ENCODE measurements at regions not wholly inside any gene's neighbourhood (a gene's known extent, or its start where the extent isn't known, plus 50 kb on each side); places are given as distances from the start of the nearest gene placed in this dataset.

DNA sequence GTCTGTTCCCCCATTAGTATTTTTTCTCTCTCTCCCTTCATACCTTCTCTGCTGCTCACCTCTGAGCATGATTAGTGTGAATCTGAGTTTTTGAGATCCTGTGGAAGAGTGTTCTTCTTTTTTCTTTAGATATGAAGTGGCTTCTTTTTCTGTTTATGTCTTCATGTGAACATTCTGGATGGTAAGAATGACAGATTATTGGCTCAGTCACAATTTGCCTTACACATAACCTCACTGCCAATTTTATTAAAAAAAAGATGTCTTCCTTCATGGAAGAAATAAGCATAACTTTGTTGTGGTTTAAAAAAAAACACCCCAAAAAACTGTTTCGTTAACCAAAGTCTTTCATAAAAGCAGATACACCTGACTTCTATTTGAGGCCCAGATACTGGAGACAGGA lies 539.1 kb downstream of the PLCL1 start:
- Histone ChIP-seq H3K27ac (no peak overlapping the region), H3K4me3 (no peak overlapping the region), H3K9ac (ENCODE audit: insufficient read length) (no peak overlapping the region), H3K36me3 (ENCODE audit: insufficient read depth, low read length) (no peaks in the 10 kb centered on the region), H3K9me3 (ENCODE audit: low read depth, low read length) (no peaks in the 10 kb centered on the region)
- DNase-seq (ENCODE audit: low read depth, low spot score), result no peak
- TF ChIP-seq FOXP2 (optimal IDR thresholded peaks at IDR 0.05; ENCODE audit: control extremely low read depth, extremely low read length, insufficient read depth), result no peak
- TF ChIP-seq POLR2AphosphoS5 (IDR thresholded peaks at IDR 0.05; ENCODE audit: borderline replicate concordance, low read depth, low read length), result no peak
- no peak for TF ChIP-seq EZH2 (IDR thresholded peaks at IDR 0.05)

DNA sequence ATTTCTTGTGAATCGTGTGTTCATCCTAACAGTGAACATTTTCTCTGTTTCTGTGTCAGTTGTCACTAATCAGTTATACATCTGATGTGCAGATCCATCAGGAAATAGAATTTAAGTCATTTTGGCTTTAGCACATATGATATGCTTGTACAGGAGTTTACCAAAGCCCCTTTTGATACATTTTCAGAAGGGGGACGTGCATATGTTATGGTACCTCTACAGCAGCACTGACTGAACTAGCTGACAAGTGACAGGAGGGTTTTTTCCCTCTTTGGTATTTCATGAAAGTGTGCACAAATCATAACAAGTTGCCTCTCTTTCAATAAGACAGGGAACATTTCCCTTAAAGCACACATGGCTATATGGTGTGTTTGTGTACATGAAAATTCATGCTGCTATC lies 536.5 kb downstream of the PLCL1 start:
- Histone ChIP-seq H3K4me3 (no peak overlapping the region), H3K36me3 (ENCODE audit: insufficient read depth, low read length) (no peaks in the 10 kb centered on the region), H3K27ac (no peak overlapping the region), H3K9me3 (ENCODE audit: low read depth, low read length) (no peaks in the 10 kb centered on the region), H3K9ac (ENCODE audit: insufficient read length) (no peak overlapping the region)
- TF ChIP-seq POLR2AphosphoS5 (IDR thresholded peaks at IDR 0.05; ENCODE audit: borderline replicate concordance, low read depth, low read length) (no peak), FOXP2 (optimal IDR thresholded peaks at IDR 0.05; ENCODE audit: control extremely low read depth, extremely low read length, insufficient read depth) (no peak), EZH2 (IDR thresholded peaks at IDR 0.05) (no peak)
- no peak for DNase-seq (ENCODE audit: low read depth, low spot score)

DNA sequence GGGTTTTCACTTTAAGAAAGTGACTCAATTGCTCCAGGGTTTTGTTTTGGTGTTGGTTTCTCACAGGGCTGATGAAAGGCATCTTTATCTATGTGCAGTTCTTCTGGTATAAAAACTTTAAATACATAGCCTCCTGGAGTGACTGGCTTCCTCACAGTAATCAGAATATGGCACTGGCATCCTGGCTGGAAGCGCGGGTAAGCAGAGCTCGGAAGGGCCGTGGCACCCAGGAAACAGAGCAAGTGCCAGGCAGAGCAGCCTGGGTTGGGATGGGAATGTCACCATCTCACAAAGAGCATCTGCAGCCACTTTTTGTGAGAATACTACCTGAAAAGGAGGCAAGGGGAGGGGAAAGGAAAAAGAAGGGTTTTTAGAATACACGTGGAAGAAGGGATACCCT lies 534.7 kb downstream of the PLCL1 start:
- DNase-seq (ENCODE audit: low read depth, low spot score), result no peak
- Histone ChIP-seq H3K9ac (ENCODE audit: insufficient read length) (no peak overlapping the region), H3K36me3 (ENCODE audit: insufficient read depth, low read length) (no peaks in the 10 kb centered on the region), H3K4me3 (no peak overlapping the region), H3K9me3 (ENCODE audit: low read depth, low read length) (no peaks in the 10 kb centered on the region), H3K27ac (no peak overlapping the region)
- TF ChIP-seq EZH2 (IDR thresholded peaks at IDR 0.05) (no peak), POLR2AphosphoS5 (IDR thresholded peaks at IDR 0.05; ENCODE audit: borderline replicate concordance, low read depth, low read length) (no peak), FOXP2 (optimal IDR thresholded peaks at IDR 0.05; ENCODE audit: control extremely low read depth, extremely low read length, insufficient read depth) (no peak)

DNA sequence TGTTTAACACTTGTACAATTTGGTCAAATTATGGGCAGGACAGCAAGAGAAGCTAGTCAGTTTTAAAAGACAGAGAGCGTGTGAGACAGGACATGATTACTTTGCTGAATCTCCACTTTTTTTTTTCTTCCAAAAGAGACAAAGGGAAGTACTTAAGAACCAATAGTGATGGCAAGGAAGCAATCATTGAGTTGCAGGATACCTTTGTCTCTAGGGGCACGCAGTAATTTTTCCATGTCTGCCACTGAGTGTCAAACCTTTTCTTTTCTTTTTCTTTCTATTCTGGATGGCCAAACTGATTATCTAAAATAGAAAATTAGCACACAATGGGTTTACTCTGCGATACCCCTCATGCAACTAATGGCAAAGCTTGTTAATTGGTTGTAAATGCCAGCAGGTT lies 533.0 kb downstream of the PLCL1 start:
- DNase-seq (ENCODE audit: low read depth, low spot score), result no peak
- Histone ChIP-seq H3K4me3 (peak overlapping the region; percentile 12), H3K9me3 (ENCODE audit: low read depth, low read length) (no peaks in the 10 kb centered on the region), H3K36me3 (ENCODE audit: insufficient read depth, low read length) (no peaks in the 10 kb centered on the region), H3K9ac (ENCODE audit: insufficient read length) (no peak overlapping the region), H3K27ac (no peak overlapping the region)
- TF ChIP-seq EZH2 (IDR thresholded peaks at IDR 0.05), result no peak
- no peak for TF ChIP-seq FOXP2 (optimal IDR thresholded peaks at IDR 0.05; ENCODE audit: control extremely low read depth, extremely low read length, insufficient read depth)
- no peak for TF ChIP-seq POLR2AphosphoS5 (IDR thresholded peaks at IDR 0.05; ENCODE audit: borderline replicate concordance, low read depth, low read length)

DNA sequence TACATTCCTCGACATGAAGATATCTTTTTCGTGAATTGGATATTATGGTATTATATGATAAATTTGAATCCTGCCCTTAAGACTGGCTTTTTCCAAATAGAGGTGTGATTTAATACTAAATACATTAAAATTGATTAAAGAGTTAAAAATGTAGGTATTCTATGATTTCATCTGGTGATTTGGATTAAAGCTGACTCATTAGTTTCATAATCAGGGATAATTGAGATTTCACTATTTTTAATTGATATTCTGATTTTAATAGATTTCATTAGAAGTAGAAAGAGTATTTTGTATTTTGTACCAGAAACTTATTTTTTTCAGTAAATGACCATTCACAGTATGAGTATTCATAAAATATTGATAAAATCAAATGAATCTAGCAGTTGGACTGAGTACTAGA lies 524.1 kb downstream of the PLCL1 start:
- no peak overlapping the region for H3K27ac ChIP-seq
- no peaks in the 10 kb centered on the region for H3K36me3 ChIP-seq (ENCODE audit: insufficient read depth, low read length)
- no peak overlapping the region for H3K9ac ChIP-seq (ENCODE audit: insufficient read length)
- DNase-seq (ENCODE audit: low read depth, low spot score), result no peak
- TF ChIP-seq POLR2AphosphoS5 (IDR thresholded peaks at IDR 0.05; ENCODE audit: borderline replicate concordance, low read depth, low read length), result no peak
- TF ChIP-seq FOXP2 (optimal IDR thresholded peaks at IDR 0.05; ENCODE audit: control extremely low read depth, extremely low read length, insufficient read depth), result no peak
- no peak for TF ChIP-seq EZH2 (IDR thresholded peaks at IDR 0.05)
- H3K4me3 ChIP-seq, result no peak overlapping the region
- no peaks in the 10 kb centered on the region for H3K9me3 ChIP-seq (ENCODE audit: low read depth, low read length)

DNA sequence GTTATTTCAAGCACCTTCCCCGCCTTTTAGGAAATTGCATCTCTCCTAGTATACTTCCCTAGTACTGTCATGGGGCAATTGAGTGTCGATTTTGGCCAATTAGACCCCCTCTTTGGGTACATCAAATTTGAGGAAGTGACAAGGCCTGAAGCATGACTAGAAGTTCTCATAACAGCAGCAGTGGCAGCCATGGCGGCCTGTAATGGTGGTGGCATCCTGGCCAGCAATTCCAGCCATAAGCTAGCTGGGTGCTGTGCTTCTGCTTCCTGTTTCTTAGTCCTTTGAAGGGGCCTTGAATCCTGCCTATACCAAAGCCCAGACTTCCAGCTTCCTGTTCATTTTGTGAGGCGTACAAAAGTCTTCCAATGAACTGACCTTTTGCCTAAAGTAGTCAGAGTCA lies 523.1 kb downstream of the PLCL1 start:
- H3K9ac ChIP-seq (ENCODE audit: insufficient read length), result no peak overlapping the region
- no peaks in the 10 kb centered on the region for H3K36me3 ChIP-seq (ENCODE audit: insufficient read depth, low read length)
- H3K27ac ChIP-seq, result no peak overlapping the region
- no peaks in the 10 kb centered on the region for H3K9me3 ChIP-seq (ENCODE audit: low read depth, low read length)
- TF ChIP-seq POLR2AphosphoS5 (IDR thresholded peaks at IDR 0.05; ENCODE audit: borderline replicate concordance, low read depth, low read length), result no peak
- no peak for TF ChIP-seq FOXP2 (optimal IDR thresholded peaks at IDR 0.05; ENCODE audit: control extremely low read depth, extremely low read length, insufficient read depth)
- TF ChIP-seq EZH2 (IDR thresholded peaks at IDR 0.05), result no peak
- no peak for DNase-seq (ENCODE audit: low read depth, low spot score)
- no peak overlapping the region for H3K4me3 ChIP-seq

DNA sequence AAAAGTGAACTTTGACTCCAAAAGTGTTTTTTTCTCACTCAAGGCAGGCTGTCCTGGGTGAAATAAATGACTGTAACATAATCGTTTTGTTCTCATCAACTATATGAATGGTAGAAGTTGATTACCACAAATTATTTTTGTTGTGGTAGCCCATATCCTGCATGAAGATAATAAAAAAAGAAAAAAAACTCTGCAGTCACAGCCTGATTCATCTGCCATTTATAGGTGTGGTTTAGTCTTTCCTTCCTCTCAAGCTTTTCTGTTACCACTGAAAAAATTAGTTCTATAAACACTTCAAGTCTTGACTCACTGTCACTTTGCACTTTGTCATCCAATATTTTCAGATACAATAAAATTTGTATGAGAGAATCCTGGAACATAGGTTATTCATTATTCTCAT lies 522.0 kb downstream of the PLCL1 start:
- Histone ChIP-seq H3K9me3 (ENCODE audit: low read depth, low read length) (no peaks in the 10 kb centered on the region), H3K9ac (ENCODE audit: insufficient read length) (no peak overlapping the region), H3K36me3 (ENCODE audit: insufficient read depth, low read length) (no peaks in the 10 kb centered on the region), H3K4me3 (no peak overlapping the region), H3K27ac (no peak overlapping the region)
- no peak for DNase-seq (ENCODE audit: low read depth, low spot score)
- no peak for TF ChIP-seq FOXP2 (optimal IDR thresholded peaks at IDR 0.05; ENCODE audit: control extremely low read depth, extremely low read length, insufficient read depth)
- TF ChIP-seq EZH2 (IDR thresholded peaks at IDR 0.05), result no peak
- no peak for TF ChIP-seq POLR2AphosphoS5 (IDR thresholded peaks at IDR 0.05; ENCODE audit: borderline replicate concordance, low read depth, low read length)

DNA sequence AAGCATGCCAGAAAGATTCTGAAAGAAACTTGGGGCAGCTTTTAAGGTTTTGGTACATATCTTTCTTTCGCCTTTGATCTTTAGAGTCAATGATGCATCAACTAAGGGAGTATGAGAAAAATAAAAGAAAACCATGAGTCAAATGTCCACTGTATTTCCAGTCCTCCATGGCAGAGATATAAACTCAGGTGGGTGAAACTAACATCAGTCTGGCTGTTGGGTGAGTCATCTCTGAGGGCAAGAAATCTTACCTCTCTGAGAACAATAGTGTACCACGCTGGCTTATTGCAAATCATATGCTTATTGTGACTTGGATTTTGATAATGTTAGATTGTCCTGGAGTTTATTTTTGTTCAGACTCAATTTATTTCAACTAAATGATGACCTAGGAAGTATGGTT lies 521.0 kb downstream of the PLCL1 start:
- H3K27ac ChIP-seq, result no peak overlapping the region
- no peak for DNase-seq (ENCODE audit: low read depth, low spot score)
- H3K4me3 ChIP-seq, result no peak overlapping the region
- TF ChIP-seq POLR2AphosphoS5 (IDR thresholded peaks at IDR 0.05; ENCODE audit: borderline replicate concordance, low read depth, low read length) (no peak), EZH2 (IDR thresholded peaks at IDR 0.05) (no peak), FOXP2 (optimal IDR thresholded peaks at IDR 0.05; ENCODE audit: control extremely low read depth, extremely low read length, insufficient read depth) (no peak)
- H3K9me3 ChIP-seq (ENCODE audit: low read depth, low read length), result no peaks in the 10 kb centered on the region
- H3K36me3 ChIP-seq (ENCODE audit: insufficient read depth, low read length), result no peaks in the 10 kb centered on the region
- no peak overlapping the region for H3K9ac ChIP-seq (ENCODE audit: insufficient read length)

DNA sequence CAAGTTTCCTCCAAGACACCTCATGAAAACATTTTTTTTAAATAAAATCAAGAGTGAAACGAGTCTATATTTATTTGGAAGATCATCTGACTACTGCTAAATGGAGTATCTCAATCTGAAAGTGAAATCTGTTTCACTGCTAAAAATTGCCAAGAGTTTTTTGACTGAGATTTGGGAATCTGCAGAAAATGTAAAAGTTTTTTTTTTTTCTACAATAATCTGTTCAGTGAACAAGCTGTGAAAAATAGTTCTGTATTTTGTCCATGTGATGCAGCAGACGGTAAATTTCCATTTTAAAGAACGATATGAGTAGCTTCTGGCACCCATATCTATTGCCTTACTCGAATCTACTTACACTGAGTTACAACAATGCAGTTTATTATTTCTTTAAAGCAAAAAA lies 519.7 kb downstream of the PLCL1 start:
- no peak for TF ChIP-seq EZH2 (IDR thresholded peaks at IDR 0.05)
- TF ChIP-seq POLR2AphosphoS5 (IDR thresholded peaks at IDR 0.05; ENCODE audit: borderline replicate concordance, low read depth, low read length), result no peak
- no peak for TF ChIP-seq FOXP2 (optimal IDR thresholded peaks at IDR 0.05; ENCODE audit: control extremely low read depth, extremely low read length, insufficient read depth)
- no peak overlapping the region for H3K4me3 ChIP-seq
- no peaks in the 10 kb centered on the region for H3K36me3 ChIP-seq (ENCODE audit: insufficient read depth, low read length)
- DNase-seq (ENCODE audit: low read depth, low spot score), result no peak
- no peaks in the 10 kb centered on the region for H3K9me3 ChIP-seq (ENCODE audit: low read depth, low read length)
- H3K27ac ChIP-seq, result no peak overlapping the region
- H3K9ac ChIP-seq (ENCODE audit: insufficient read length), result no peak overlapping the region
